Astrocyte of the spinal cord (primary cell): ENCODE measurements at regions not wholly inside any gene's neighbourhood (a gene's known extent, or its start where the extent isn't known, plus 50 kb on each side); places are given as distances from the start of the nearest gene placed in this dataset.

ENCODE experiments used
- DNase-seq: peaks from one replicate; pipeline ENCODE4 v3.0.0; 2011; ENCODE audit warnings: low read depth, low spot score
- H3K4me3 ChIP-seq: 2 replicates; pipeline ENCODE4 v1.5.1; 2011; ENCODE audit warnings: low read depth, mild to moderate bottlenecking, low read length, moderate library complexity
- CTCF ChIP-seq: IDR thresholded peaks from 2 replicates; pipeline ENCODE4 v1.5.1; 2012; ENCODE audit warnings: low read depth, mild to moderate bottlenecking, low read length, inconsistent platforms
- in situ Hi-C: cut with HindIII; loops from 2 replicates; pipeline ENCODE4 v1.10.0; 2017; ENCODE audit warnings: low sequenced_read_pairs

GRCh38 chr10:123496996-123497660 is 169.0 kb upstream of the GPR26 start:
- TF ChIP-seq CTCF = no peak
- H3K4me3 ChIP-seq = no peak overlapping the region
- in situ Hi-C loops = no loop called here
- no peak for DNase-seq

- H3K4me3 ChIP-seq = no peak overlapping the region
- no peak for TF ChIP-seq CTCF
- in situ Hi-C loops = no loop called here
- DNase-seq = no peak
These were observed 166.0 kb upstream of the GPR26 start for GRCh38 chr10:123500110-123500509.

GRCh38 chr10:123501148-123501547 is 165.0 kb upstream of the GPR26 start:
- in situ Hi-C loops = no loop called here
- DNase-seq = no peak
- no peak for TF ChIP-seq CTCF
- H3K4me3 ChIP-seq = no peak overlapping the region

- no peak for TF ChIP-seq CTCF
- H3K4me3 ChIP-seq = no peak overlapping the region
- in situ Hi-C loops = no loop called here
- no peak for DNase-seq
These were observed 163.2 kb upstream of the GPR26 start for GRCh38 chr10:123502983-123503382.

- in situ Hi-C loops = no loop called here
- no peak for TF ChIP-seq CTCF
- H3K4me3 ChIP-seq = no peak overlapping the region
- no peak for DNase-seq
These were observed 159.7 kb upstream of the GPR26 start for GRCh38 chr10:123506455-123506854.

GRCh38 chr10:123507298-123507697 is 158.9 kb upstream of the GPR26 start:
- TF ChIP-seq CTCF = no peak
- H3K4me3 ChIP-seq = no peak overlapping the region
- DNase-seq = no peak
- in situ Hi-C loops = no loop called here

GRCh38 chr10:123509338-123509737 is 156.8 kb upstream of the GPR26 start:
- no peak for DNase-seq
- in situ Hi-C loops = no loop called here
- TF ChIP-seq CTCF = no peak

More at GRCh38 chr10:123509338-123509737, 156.8 kb upstream of the GPR26 start:
- no peak overlapping the region for H3K4me3 ChIP-seq
